HepG2 (cell line): ENCODE measurements at regions not wholly inside any gene's neighbourhood (a gene's known extent, or its start where the extent isn't known, plus 50 kb on each side); places are given as distances from the start of the nearest gene placed in this dataset.

Experiments used
- FIP1L1 ChIP-seq: fragments of 200-400 bp; formaldehyde crosslinking; IDR thresholded peaks from 2 replicates; pipeline ENCODE4 v1.6.1; 2018; ENCODE audit warnings: low read depth, mild to moderate bottlenecking, low read length, moderate library complexity, borderline replicate concordance; ENCODE audit not compliant: insufficient read depth
- FOXC1 ChIP-seq: sonication (generic); formaldehyde crosslinking; IDR thresholded peaks from 2 replicates; pipeline ENCODE4 v1.8.0; 2022; ENCODE audit warnings: mild to moderate bottlenecking, missing genetic modification reagents, borderline replicate concordance
- LRRFIP1 ChIP-seq: sonication (generic); formaldehyde crosslinking; conservative IDR thresholded peaks from 2 replicates; pipeline ENCODE4 v1.4.0; 2020; ENCODE audit warnings: missing genetic modification reagents
- NCOA2 ChIP-seq: sonication (generic); formaldehyde crosslinking; IDR thresholded peaks from 2 replicates; pipeline ENCODE4 v1.8.0; 2022; ENCODE audit warnings: inconsistent platforms
- NFIB ChIP-seq: sonication (generic); formaldehyde crosslinking; IDR thresholded peaks from 2 replicates; pipeline ENCODE4 v1.9.0; 2021; ENCODE audit warnings: missing genetic modification reagents, mild to moderate bottlenecking, borderline replicate concordance
- SRF ChIP-seq: IDR thresholded peaks from 2 replicates; pipeline ENCODE4 v1.6.1; 2011; ENCODE audit warnings: mild to moderate bottlenecking, low read depth, low read length, moderate library complexity
- TP53 ChIP-seq: sonication (generic); formaldehyde crosslinking; conservative IDR thresholded peaks from 2 replicates; pipeline ENCODE4 v1.4.0; 2020; ENCODE audit warnings: missing genetic modification reagents
- ZNF558 ChIP-seq: sonication (generic); formaldehyde crosslinking; IDR thresholded peaks from 2 replicates; pipeline ENCODE4 v1.9.0; 2022; ENCODE audit warnings: mild to moderate bottlenecking, missing genetic modification reagents, borderline replicate concordance
- ZNF609 ChIP-seq: sonication (generic); formaldehyde crosslinking; IDR thresholded peaks from 2 replicates; pipeline ENCODE4 v1.4.0; 2020; ENCODE audit warnings: mild to moderate bottlenecking, missing genetic modification reagents, borderline replicate concordance
- ZNF7 ChIP-seq: IDR thresholded peaks from 2 replicates; pipeline ENCODE4 v1.6.1; 2016; ENCODE audit warnings: missing biosample characterization, missing genetic modification reagents
- ZNF704 ChIP-seq: sonication (generic); formaldehyde crosslinking; IDR thresholded peaks from 2 replicates; pipeline ENCODE4 v1.8.1; 2023; ENCODE audit warnings: mild to moderate bottlenecking, inconsistent platforms, moderate library complexity, missing genetic modification reagents, borderline replicate concordance

- TF ChIP-seq ZNF704 (CRISPR knock-in tag) = no peak
- TF ChIP-seq LRRFIP1 (CRISPR knock-in tag) = no peak
- TF ChIP-seq SRF = no peak
- no peak for TF ChIP-seq FIP1L1
- TF ChIP-seq TP53 = no peak
- TF ChIP-seq FOXC1 = no peak
- TF ChIP-seq ZNF7 (CRISPR knock-in tag) = no peak
- no peak for TF ChIP-seq NFIB (CRISPR knock-in tag)
- TF ChIP-seq NCOA2 (CRISPR knock-in tag) = no peak
- TF ChIP-seq ZNF609 (CRISPR knock-in tag) = no peak
- no peak for TF ChIP-seq ZNF558 (CRISPR knock-in tag)
Measured at GRCh38 chr12:127290251-127290650, 976.7 kb upstream of the TMEM132C start (continued).
